Endodermal cell (in vitro differentiated cells): ENCODE measurements at regions not wholly inside any gene's neighbourhood (a gene's known extent, or its start where the extent isn't known, plus 50 kb on each side); places are given as distances from the start of the nearest gene placed in this dataset.

Experiments used
- DNase-seq: peaks from one replicate; pipeline ENCODE4 v3.0.0-alpha.2; 2017
- H3K27ac ChIP-seq: 2 replicates; pipeline ENCODE4 v1.5.1; 2013; ENCODE audit warnings: mild to moderate bottlenecking, low read depth, low read length, moderate library complexity
- H3K27me3 ChIP-seq: 2 replicates; pipeline ENCODE4 v1.6.1; 2013; ENCODE audit warnings: mild to moderate bottlenecking, low read length, moderate library complexity; ENCODE audit not compliant: insufficient read depth, control insufficient read depth, poor library complexity, severe bottlenecking
- H3K36me3 ChIP-seq: 2 replicates; pipeline ENCODE4 v1.7.0; 2013; ENCODE audit warnings: mild to moderate bottlenecking, low read length, moderate library complexity; ENCODE audit not compliant: control insufficient read depth, insufficient read depth
- H3K4me1 ChIP-seq: one replicate; pipeline ENCODE4 v1.7.0; 2013; ENCODE audit warnings: low read length; ENCODE audit not compliant: control insufficient read depth, insufficient read depth
- H3K4me3 ChIP-seq: 2 replicates; pipeline ENCODE4 v1.5.1; 2013; ENCODE audit warnings: mild to moderate bottlenecking, low read length, moderate library complexity
- H3K9ac ChIP-seq: 2 replicates; pipeline ENCODE4 v1.6.1; 2013; ENCODE audit warnings: mild to moderate bottlenecking, low read length, moderate library complexity; ENCODE audit not compliant: poor library complexity, severe bottlenecking; ENCODE audit errors: extremely low read depth
- H3K9me3 ChIP-seq: 2 replicates; pipeline ENCODE4 v1.6.1; 2013; ENCODE audit warnings: mild to moderate bottlenecking, low read length, moderate library complexity; ENCODE audit not compliant: control insufficient read depth
- H3K27ac Mint-ChIP-seq: 2 replicates; pipeline ENCODE4 v1.8.0; 2020; ENCODE audit warnings: mixed read lengths
- H3K27me3 Mint-ChIP-seq: 2 replicates; pipeline ENCODE4 v1.8.0; 2021; ENCODE audit warnings: mild to moderate bottlenecking, mixed read lengths; ENCODE audit not compliant: insufficient read depth
- H3K36me3 Mint-ChIP-seq: 2 replicates; pipeline ENCODE4 v1.8.0; 2020; ENCODE audit warnings: low read depth, mixed read lengths
- H3K4me1 Mint-ChIP-seq: 2 replicates; pipeline ENCODE4 v1.8.0; 2020; ENCODE audit warnings: mixed read lengths
- H3K4me3 Mint-ChIP-seq: 2 replicates; pipeline ENCODE4 v1.8.0; 2020; ENCODE audit warnings: mild to moderate bottlenecking, moderate library complexity, mixed read lengths
- H3K9me3 Mint-ChIP-seq: 2 replicates; pipeline ENCODE4 v1.8.0; 2020; ENCODE audit warnings: mild to moderate bottlenecking, mixed read lengths
- WGBS, 2 experiments: methylation state at CpG; one replicate each; pipeline versions ENCODE4 v1.1.5 to v1.1.7; 2013; ENCODE audit warnings: missing lambda C conversion rate in 2 of 2, mixed read lengths in 1 of 2; ENCODE audit not compliant: insufficient coverage in 1 of 2, insufficient read length in 1 of 2; 5-methylcytosine and 5-hydroxymethylcytosine counted together
- TF ChIP-seq, protein P1 (sequence below): fragments of 200-600 bp; sonication (generic); conservative IDR thresholded peaks from 2 replicates; pipeline ENCODE4 v1.5.0; 2021; ENCODE audit warnings: antibody characterized with exemption, mild to moderate bottlenecking

DNA sequence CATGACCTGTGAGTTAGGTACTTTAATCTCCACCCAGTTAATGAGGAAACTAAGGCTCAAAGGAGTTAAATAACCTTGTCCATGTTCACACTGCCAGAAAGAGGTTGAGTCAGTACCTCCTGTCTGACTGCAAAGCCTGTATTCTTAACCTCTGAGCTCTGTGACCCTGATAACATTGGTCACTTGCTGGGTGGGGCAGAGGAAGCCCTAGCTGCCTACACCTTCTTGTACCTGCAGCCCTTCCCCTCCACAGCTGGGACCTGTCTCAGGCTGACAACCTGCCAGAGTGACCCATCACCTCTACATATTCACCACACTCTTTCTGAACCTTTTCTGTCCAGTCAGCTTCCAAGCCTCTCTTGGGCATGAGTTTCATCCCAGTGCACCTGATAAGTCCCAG is 106.1 kb upstream of the HES1 start:
- TF ChIP-seq, protein P1, sequence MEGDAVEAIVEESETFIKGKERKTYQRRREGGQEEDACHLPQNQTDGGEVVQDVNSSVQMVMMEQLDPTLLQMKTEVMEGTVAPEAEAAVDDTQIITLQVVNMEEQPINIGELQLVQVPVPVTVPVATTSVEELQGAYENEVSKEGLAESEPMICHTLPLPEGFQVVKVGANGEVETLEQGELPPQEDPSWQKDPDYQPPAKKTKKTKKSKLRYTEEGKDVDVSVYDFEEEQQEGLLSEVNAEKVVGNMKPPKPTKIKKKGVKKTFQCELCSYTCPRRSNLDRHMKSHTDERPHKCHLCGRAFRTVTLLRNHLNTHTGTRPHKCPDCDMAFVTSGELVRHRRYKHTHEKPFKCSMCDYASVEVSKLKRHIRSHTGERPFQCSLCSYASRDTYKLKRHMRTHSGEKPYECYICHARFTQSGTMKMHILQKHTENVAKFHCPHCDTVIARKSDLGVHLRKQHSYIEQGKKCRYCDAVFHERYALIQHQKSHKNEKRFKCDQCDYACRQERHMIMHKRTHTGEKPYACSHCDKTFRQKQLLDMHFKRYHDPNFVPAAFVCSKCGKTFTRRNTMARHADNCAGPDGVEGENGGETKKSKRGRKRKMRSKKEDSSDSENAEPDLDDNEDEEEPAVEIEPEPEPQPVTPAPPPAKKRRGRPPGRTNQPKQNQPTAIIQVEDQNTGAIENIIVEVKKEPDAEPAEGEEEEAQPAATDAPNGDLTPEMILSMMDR, result no peak
- Histone ChIP-seq H3K4me3 (no peak overlapping the region), H3K27ac (no peak overlapping the region), H3K9me3 (no peaks in the 10 kb centered on the region), H3K36me3 (no peaks in the 10 kb centered on the region), H3K27me3 (no peaks in the 10 kb centered on the region), H3K4me1 (peaks cover 11% of the 10 kb centered on the region), H3K9ac (no peak overlapping the region)
- no peak for DNase-seq
- Mint-ChIP-seq H3K9me3 (no peaks in the 10 kb centered on the region), H3K4me1 (peaks cover 41% of the 10 kb centered on the region), H3K27ac (no peak overlapping the region), H3K36me3 (no peaks in the 10 kb centered on the region), H3K4me3 (no peak overlapping the region), H3K27me3 (peaks cover 4% of the 10 kb centered on the region)

DNA sequence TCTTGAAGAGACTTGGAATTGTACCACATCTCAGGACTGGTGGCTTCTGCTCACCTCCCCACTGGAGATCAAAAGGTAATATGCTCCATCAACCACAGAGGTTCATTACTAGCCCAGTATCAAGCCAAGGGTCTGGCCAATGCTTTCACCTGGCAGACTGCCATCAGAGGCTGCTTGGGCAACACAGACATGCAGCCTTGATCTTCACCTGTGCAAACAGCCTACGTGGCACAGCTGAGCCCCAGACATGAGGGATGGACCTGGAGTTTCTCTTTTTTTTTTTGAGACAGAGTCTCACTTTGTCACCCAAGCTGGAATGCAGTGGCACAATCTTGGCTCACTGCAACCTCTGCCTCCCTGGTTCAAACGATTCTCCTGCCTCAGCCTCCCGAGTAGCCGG is 105.6 kb upstream of the HES1 start:
- H3K4me1 ChIP-seq, result peaks cover 11% of the 10 kb centered on the region
- Mint-ChIP-seq H3K27me3 (peaks cover 4% of the 10 kb centered on the region), H3K4me3 (no peak overlapping the region), H3K9me3 (no peaks in the 10 kb centered on the region), H3K4me1 (peaks cover 41% of the 10 kb centered on the region), H3K36me3 (no peaks in the 10 kb centered on the region), H3K27ac (no peak overlapping the region)
- TF ChIP-seq, protein P1, result no peak
- no peak overlapping the region for H3K9ac ChIP-seq
- H3K9me3 ChIP-seq, result no peaks in the 10 kb centered on the region
- DNase-seq, result no peak
- no peaks in the 10 kb centered on the region for H3K27me3 ChIP-seq
- no peak overlapping the region for H3K27ac ChIP-seq
- no peak overlapping the region for H3K4me3 ChIP-seq
- WGBS, 2 experiments, result 93 to 100% methylated on average over 2 to 4 of the region's 4 CpGs
- H3K36me3 ChIP-seq, result no peaks in the 10 kb centered on the region

DNA sequence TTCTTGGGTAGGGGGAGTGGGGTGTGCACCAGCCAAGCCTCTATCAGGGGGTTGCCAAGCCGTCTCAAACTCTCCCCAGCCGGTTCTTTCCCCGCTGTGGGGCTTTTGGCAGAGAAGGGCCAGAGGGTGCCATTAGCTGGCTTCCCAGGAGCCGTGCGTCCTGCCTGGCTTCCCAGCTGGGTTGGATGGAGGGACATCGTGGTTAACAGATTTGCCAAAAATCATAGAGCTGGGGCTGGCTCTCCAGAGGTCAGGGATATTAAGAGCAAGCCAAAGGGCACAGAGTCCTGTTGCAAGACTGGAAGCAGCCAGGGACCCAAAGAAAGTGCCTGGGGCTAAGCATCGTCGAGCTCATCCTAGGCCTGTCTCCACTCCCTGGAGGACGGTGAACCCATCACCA is 104.6 kb upstream of the HES1 start:
- H3K27ac Mint-ChIP-seq, result no peak overlapping the region
- Histone ChIP-seq H3K4me1 (peaks cover 11% of the 10 kb centered on the region), H3K9ac (no peak overlapping the region), H3K27ac (no peak overlapping the region), H3K9me3 (no peaks in the 10 kb centered on the region), H3K36me3 (no peaks in the 10 kb centered on the region), H3K4me3 (no peak overlapping the region), H3K27me3 (no peaks in the 10 kb centered on the region)
- WGBS, 2 experiments, result 87 to 92% methylated on average over 3 to 9 of the region's 9 CpGs
- H3K9me3 Mint-ChIP-seq, result no peaks in the 10 kb centered on the region
- H3K36me3 Mint-ChIP-seq, result no peaks in the 10 kb centered on the region
- DNase-seq, result no peak
- H3K4me1 Mint-ChIP-seq, result peaks cover 41% of the 10 kb centered on the region
- TF ChIP-seq, protein P1, result no peak
- H3K4me3 Mint-ChIP-seq, result no peak overlapping the region
- peaks cover 6% of the 10 kb centered on the region for H3K27me3 Mint-ChIP-seq
